ENCODE measurements at regions not wholly inside any gene's neighbourhood (a gene's known extent, or its start where the extent isn't known, plus 50 kb on each side); places are given as distances from the start of the nearest gene placed in this dataset.

GRCh38 chr10:79014796-79015195 is 54.0 kb upstream of the ZMIZ1 start:
- TF ChIP-seq CTCF (IDR thresholded peaks at IDR 0.05; ENCODE audit: low read length) (no peak), EZH2 (IDR thresholded peaks at IDR 0.05; ENCODE audit: borderline replicate concordance, low read length) (no peak)
